B cell (primary cell): ENCODE measurements at regions not wholly inside any gene's neighbourhood (a gene's known extent, or its start where the extent isn't known, plus 50 kb on each side); places are given as distances from the start of the nearest gene placed in this dataset.
"Not testable (repeated sequence)": the region's sequence is repeated elsewhere in the genome, so short reads cannot be mapped to it uniquely, and the experiment has no call there.

Experiments
- ATAC-seq: fragments of 200-7000 bp; cut with Tn5 transposase; one replicate; pipeline ENCODE4 v1.10.0; 2021; ENCODE audit warnings: low read depth, mild to moderate bottlenecking, moderate number of reproducible peaks, moderate library complexity
- CTCF ChIA-PET: fragments of 350-600 bp; sonication (Branson Sonifier 250); formaldehyde crosslinking; loops from one replicate; lab custom pipeline; 2021; ENCODE audit warnings: antibody characterized with exemption, inconsistent platforms; lab: Charles Lee
- POLR2A ChIA-PET: fragments of 350-600 bp; sonication (Branson Sonifier 250); formaldehyde crosslinking; loops from one replicate; lab custom pipeline; 2021; ENCODE audit warnings: antibody characterized with exemption; lab: Charles Lee
- DNase-seq: peaks from one replicate; pipeline ENCODE4 v3.0.0; 2013
- H2AFZ ChIP-seq: 2 replicates; pipeline ENCODE4 v1.6.1; 2012; ENCODE audit warnings: mild to moderate bottlenecking, low read depth, low read length; ENCODE audit not compliant: insufficient read depth, poor library complexity, severe bottlenecking
- H3K27ac ChIP-seq, 2 donors: 1 replicate in 1 of 2; 2 replicates in 1 of 2; pipeline ENCODE4 v1.5.1; 2012 to 2013; ENCODE audit warnings: low read length in 2 of 2, mild to moderate bottlenecking in 2 of 2, moderate library complexity in 1 of 2
- H3K27me3 ChIP-seq, 4 experiments: fragments of 200-600 bp in 1 of 4; sonication (generic) in 1 of 4; replicated peaks in 1 of 4; 1 replicate in 2 of 4; 2 replicates in 2 of 4; pipeline versions ENCODE4 v1.6.1 to v1.7.0; 2013 to 2016; ENCODE audit warnings: low read length in 3 of 4, mild to moderate bottlenecking in 2 of 4, mixed read lengths in 1 of 4, moderate library complexity in 1 of 4; ENCODE audit not compliant: insufficient read depth in 4 of 4, control insufficient read depth in 3 of 4; ENCODE audit errors: control extremely low read depth in 1 of 4
- H3K36me3 ChIP-seq, 2 experiments: replicated peaks in 1 of 2; 1 replicate in 1 of 2; 2 replicates in 1 of 2; pipeline versions ENCODE4 v1.6.1 to v1.7.1; 2013; ENCODE audit warnings: low read length in 1 of 2; ENCODE audit not compliant: insufficient read depth in 2 of 2, control insufficient read depth in 1 of 2; ENCODE audit errors: control extremely low read depth in 1 of 2, extremely low read depth in 1 of 2
- H3K4me1 ChIP-seq, 2 donors: fragments of 200-600 bp in 1 of 2; sonication (generic) in 1 of 2; 1 replicate in 1 of 2; 2 replicates in 1 of 2; pipeline versions ENCODE4 v1.5.1 to v1.6.1; 2013 to 2017; ENCODE audit warnings: low read length in 2 of 2; ENCODE audit not compliant: control insufficient read depth in 2 of 2, insufficient read depth in 2 of 2
- H3K4me2 ChIP-seq: replicated peaks from 2 replicates; pipeline ENCODE3; 2012; ENCODE audit warnings: mild to moderate bottlenecking, low read depth, low read length; ENCODE audit not compliant: poor library complexity, severe bottlenecking
- H3K4me3 ChIP-seq, 5 experiments: fragments of 200-600 bp in 1 of 5; sonication (generic) in 1 of 5; 1 replicate in 3 of 5; 2 replicates in 2 of 5; pipeline versions ENCODE4 v1.5.1 to v1.7.0; 2011 to 2016; ENCODE audit warnings: low read length in 4 of 5, mild to moderate bottlenecking in 4 of 5, low read depth in 2 of 5, control low read depth in 1 of 5, moderate library complexity in 1 of 5; ENCODE audit not compliant: insufficient read depth in 1 of 5; ENCODE audit errors: control extremely low read depth in 1 of 5, extremely low read depth in 1 of 5
- H3K79me2 ChIP-seq: fragments of 200-600 bp; sonication (generic); one replicate; pipeline ENCODE4 v1.6.0; 2016; ENCODE audit warnings: low read length; ENCODE audit not compliant: control insufficient read depth, insufficient read depth
- H3K9ac ChIP-seq: fragments of 200-600 bp; sonication (generic); 2 replicates; pipeline ENCODE4 v1.6.1; 2017; ENCODE audit warnings: mild to moderate bottlenecking, low read length, moderate library complexity
- H3K9me3 ChIP-seq, 3 donors: one replicate each; pipeline versions ENCODE4 v1.6.1 to v1.7.1; 2013; ENCODE audit warnings: low read length in 2 of 3; ENCODE audit not compliant: control insufficient read depth in 2 of 3, insufficient read depth in 1 of 3; ENCODE audit errors: control extremely low read depth in 1 of 3
- H4K20me1 ChIP-seq: 2 replicates; pipeline ENCODE4 v1.6.0; 2012; ENCODE audit warnings: mild to moderate bottlenecking, low read length; ENCODE audit not compliant: insufficient read depth, control insufficient read depth, poor library complexity, severe bottlenecking
- H3K27ac Mint-ChIP-seq: one replicate; pipeline ENCODE4 v1.8.0; 2021; ENCODE audit warnings: mixed read lengths
- H3K27me3 Mint-ChIP-seq: one replicate; pipeline ENCODE4 v1.8.0; 2021; ENCODE audit warnings: mixed read lengths
- H3K4me1 Mint-ChIP-seq: one replicate; pipeline ENCODE4 v1.8.0; 2021; ENCODE audit warnings: mixed read lengths
- H3K4me3 Mint-ChIP-seq: one replicate; pipeline ENCODE4 v1.8.0; 2021; ENCODE audit warnings: mixed read lengths
- H3K9me3 Mint-ChIP-seq: one replicate; pipeline ENCODE4 v1.8.0; 2022; ENCODE audit warnings: mixed read lengths; ENCODE audit not compliant: insufficient read depth
- WGBS: methylation state at CpG from one replicate; pipeline ENCODE4 v1.1.5; 2013; ENCODE audit warnings: missing lambda C conversion rate; ENCODE audit not compliant: insufficient coverage; 5-methylcytosine and 5-hydroxymethylcytosine counted together
- intact Hi-C: fragments of 100-400 bp; cut with micrococcal nuclease; formaldehyde crosslinking; loops from one replicate; pipeline ENCODE4 v1.10.0; 2022

DNA sequence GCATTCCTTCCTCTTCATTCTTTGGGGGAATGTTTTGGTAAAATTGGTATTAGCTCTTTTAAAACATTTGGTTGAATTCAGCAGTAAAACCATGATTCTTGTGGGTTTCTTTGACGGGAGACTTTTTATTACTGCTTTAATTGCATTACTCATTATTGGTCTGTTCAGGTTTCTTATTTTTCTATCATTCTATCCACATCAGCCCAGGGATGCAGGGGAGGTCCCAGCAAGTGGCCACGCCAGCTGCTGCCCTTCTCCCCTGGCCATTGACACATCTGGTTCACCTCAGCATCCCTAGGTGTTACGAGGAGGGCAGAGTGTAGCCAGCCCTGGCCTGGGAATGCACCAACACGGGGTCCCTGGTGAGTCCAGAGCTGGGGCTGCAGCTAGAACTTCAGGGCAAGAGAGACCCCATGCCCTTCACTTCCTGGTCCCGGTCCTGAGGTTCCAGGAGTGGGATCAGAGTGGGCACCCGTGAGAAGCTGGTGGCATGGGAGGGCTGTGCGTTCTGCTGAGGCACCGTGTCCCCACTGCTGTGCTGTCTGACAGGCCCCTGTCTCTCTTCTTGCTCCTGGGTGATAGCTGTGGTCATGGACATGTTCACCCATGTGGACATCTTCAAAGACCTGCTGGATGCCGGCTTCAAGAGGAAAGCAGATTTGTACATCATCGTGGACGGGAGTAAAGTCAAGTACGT is 72.1 kb upstream of the THOC3 start:
- ATAC-seq, H4K20me1 ChIP-seq, CTCF ChIA-PET, H3K27me3 Mint-ChIP-seq, H3K4me1 ChIP-seq, H3K27me3 ChIP-seq, H3K9ac ChIP-seq, H3K9me3 Mint-ChIP-seq, H3K4me3 ChIP-seq, H3K4me2 ChIP-seq, H3K27ac ChIP-seq, H3K4me1 Mint-ChIP-seq, H3K9me3 ChIP-seq, DNase-seq, H3K79me2 ChIP-seq, H2AFZ ChIP-seq, intact Hi-C loops, POLR2A ChIA-PET, H3K27ac Mint-ChIP-seq, H3K4me3 Mint-ChIP-seq, H3K36me3 ChIP-seq: not testable (repeated sequence)
- 88% methylated on average over 1 of the region's 12 CpGs for WGBS

DNA sequence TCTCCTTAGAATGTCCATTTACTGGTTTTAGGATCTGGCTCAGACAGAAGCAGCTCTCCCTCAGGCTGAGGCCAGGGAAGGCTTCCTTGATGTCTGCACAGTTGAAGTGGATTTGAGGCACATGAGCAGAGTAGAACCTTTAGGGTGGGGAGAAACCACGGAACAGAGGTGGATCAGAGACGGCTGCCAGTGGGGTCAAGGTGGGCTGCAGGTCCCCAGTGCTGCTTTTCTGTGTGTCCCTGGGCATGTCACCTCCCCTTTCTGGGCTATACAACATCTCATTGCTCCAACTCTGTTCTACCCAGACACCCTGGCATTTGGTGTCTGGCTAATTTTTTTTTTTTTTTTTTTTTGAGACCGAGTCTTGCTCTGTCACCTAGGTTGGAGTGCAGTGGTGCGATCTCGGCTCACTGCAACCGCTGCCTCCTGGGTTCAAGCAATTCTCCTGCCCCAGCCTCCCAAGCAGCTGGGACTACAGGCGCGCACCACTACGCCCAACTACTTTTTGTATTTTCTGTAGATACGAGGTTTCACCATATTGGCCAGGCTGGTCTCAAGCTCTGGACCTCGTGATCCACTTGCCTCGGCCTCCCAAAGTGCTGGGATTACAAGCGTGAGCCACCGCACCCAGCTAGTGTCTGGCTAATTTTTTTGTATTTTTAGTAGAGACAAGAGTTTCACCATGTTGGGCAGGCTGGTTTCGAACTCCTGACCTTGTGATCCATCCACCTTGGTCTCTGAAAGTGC is 73.3 kb upstream of the THOC3 start:
- ATAC-seq, H3K4me1 Mint-ChIP-seq: not testable (repeated sequence)

DNA sequence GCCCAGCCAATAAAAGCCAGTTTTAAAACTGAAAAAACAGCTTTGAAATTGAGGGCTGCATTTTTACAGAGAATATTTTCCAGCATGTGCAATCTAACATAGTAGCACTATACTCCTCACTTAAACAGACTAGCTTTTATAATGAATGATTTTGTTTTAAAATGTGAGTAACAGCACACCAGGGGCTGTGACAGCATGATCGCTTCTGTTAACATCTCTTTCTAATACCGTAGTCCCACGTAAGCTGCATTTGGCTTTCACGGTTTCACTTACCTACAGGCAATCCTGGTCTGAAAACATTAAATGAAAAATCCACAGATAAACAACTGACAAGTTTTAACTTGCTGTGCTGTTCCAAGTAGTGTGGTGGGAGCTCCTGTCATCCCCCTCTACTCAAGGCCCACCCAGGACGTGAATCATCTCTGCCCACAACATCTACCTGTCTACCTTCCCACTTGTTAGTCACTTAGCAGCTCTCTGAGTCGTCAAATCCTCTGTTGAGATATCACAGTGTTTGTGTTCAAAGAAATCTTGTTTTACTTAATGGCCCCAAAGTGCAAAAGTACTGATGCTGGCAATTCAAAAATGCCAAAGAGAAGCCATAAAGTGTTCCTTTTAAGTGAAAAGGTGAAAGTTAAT is 74.0 kb upstream of the THOC3 start:
- no CpG with 5 or more reads among the region's 6 CpGs for WGBS
- H3K9ac ChIP-seq, H3K9me3 Mint-ChIP-seq, H3K27me3 Mint-ChIP-seq, H3K4me1 Mint-ChIP-seq, H3K79me2 ChIP-seq, H3K27ac Mint-ChIP-seq, H3K4me3 ChIP-seq, H3K4me3 Mint-ChIP-seq, DNase-seq, CTCF ChIA-PET, ATAC-seq, intact Hi-C loops, H3K27me3 ChIP-seq, H3K27ac ChIP-seq, H3K9me3 ChIP-seq, H3K4me2 ChIP-seq, H3K4me1 ChIP-seq, H4K20me1 ChIP-seq, POLR2A ChIA-PET, H3K36me3 ChIP-seq, H2AFZ ChIP-seq: not testable (repeated sequence)

More for the DNA sequence above, 73.3 kb upstream of the THOC3 start:
- H3K27ac Mint-ChIP-seq, H3K9ac ChIP-seq, H3K36me3 ChIP-seq, POLR2A ChIA-PET, intact Hi-C loops, H3K27me3 ChIP-seq, H3K79me2 ChIP-seq, DNase-seq, H3K4me1 ChIP-seq, H3K4me3 Mint-ChIP-seq, H3K4me2 ChIP-seq, H3K9me3 Mint-ChIP-seq, H3K27ac ChIP-seq, CTCF ChIA-PET, H3K27me3 Mint-ChIP-seq, H2AFZ ChIP-seq, H3K9me3 ChIP-seq, H3K4me3 ChIP-seq, H4K20me1 ChIP-seq: not testable (repeated sequence)
- 88% methylated on average over 9 of the region's 15 CpGs for WGBS
